Hematopoietic multipotent progenitor cell treated with erythropoietin and hydrocortisone succinate and interleukin-3 and kit ligand, for 4 days (in vitro differentiated cells): ENCODE measurements at regions not wholly inside any gene's neighbourhood (a gene's known extent, or its start where the extent isn't known, plus 50 kb on each side); places are given as distances from the start of the nearest gene placed in this dataset.
"Not testable (repeated sequence)": the region's sequence is repeated elsewhere in the genome, so short reads cannot be mapped to it uniquely, and the experiment has no call there.

Experiments used
- DNase-seq: peaks from one replicate; pipeline ENCODE4 v3.0.0-alpha.2; 2015

GRCh38 chr7:84941936-84942335, 244.9 kb downstream of the SEMA3D start:
- no peak for DNase-seq

GRCh38 chr7:84941291-84941690, 245.6 kb downstream of the SEMA3D start:
- no peak for DNase-seq

- no peak for DNase-seq
Observed at GRCh38 chr7:84939888-84940287, 247.0 kb downstream of the SEMA3D start.

GRCh38 chr7:84939442-84939841, 247.4 kb downstream of the SEMA3D start:
- no peak for DNase-seq

GRCh38 chr7:84924353-84924752, 262.5 kb downstream of the SEMA3D start:
- DNase-seq: no peak

- DNase-seq: no peak
Observed at GRCh38 chr7:84923348-84923747, 263.5 kb downstream of the SEMA3D start.

GRCh38 chr7:84921154-84921553, 265.7 kb downstream of the SEMA3D start:
- DNase-seq: no peak

GRCh38 chr7:84916973-84917372, 269.9 kb downstream of the SEMA3D start:
- DNase-seq: not testable (repeated sequence)

GRCh38 chr7:84916161-84916560, 270.7 kb downstream of the SEMA3D start:
- no peak for DNase-seq

GRCh38 chr7:84914598-84914997, 272.3 kb downstream of the SEMA3D start:
- DNase-seq: no peak

- no peak for DNase-seq
Observed at GRCh38 chr7:84913731-84914130, 273.1 kb downstream of the SEMA3D start.

GRCh38 chr7:84912993-84913635, 273.7 kb downstream of the SEMA3D start:
- no peak for DNase-seq

- DNase-seq: no peak
Observed at GRCh38 chr7:84912537-84912936, 274.3 kb downstream of the SEMA3D start.

- DNase-seq: no peak
Observed at GRCh38 chr7:84912018-84912417, 274.8 kb downstream of the SEMA3D start.

- DNase-seq: no peak
Observed at GRCh38 chr7:84911077-84911476, 275.8 kb downstream of the SEMA3D start.

GRCh38 chr7:84910322-84910721, 276.5 kb downstream of the SEMA3D start:
- not testable (repeated sequence) for DNase-seq

- DNase-seq: no peak
Observed at GRCh38 chr7:84908196-84908793, 278.6 kb downstream of the SEMA3D start.

GRCh38 chr7:84906889-84907288, 280.0 kb downstream of the SEMA3D start:
- no peak for DNase-seq

GRCh38 chr7:84904561-84904960, 282.3 kb downstream of the SEMA3D start:
- DNase-seq: no peak

GRCh38 chr7:84901366-84901765, 285.5 kb downstream of the SEMA3D start:
- DNase-seq: no peak

- DNase-seq: no peak
Observed at GRCh38 chr7:84900215-84900614, 286.6 kb downstream of the SEMA3D start.

GRCh38 chr7:84895563-84895962, 291.3 kb downstream of the SEMA3D start:
- DNase-seq: no peak

- not testable (repeated sequence) for DNase-seq
Observed at GRCh38 chr7:84883570-84883969, 303.3 kb downstream of the SEMA3D start.

- DNase-seq: not testable (repeated sequence)
Observed at GRCh38 chr7:84880326-84880997, 306.4 kb downstream of the SEMA3D start.
